ENCODE measurements at regions not wholly inside any gene's neighbourhood (a gene's known extent, or its start where the extent isn't known, plus 50 kb on each side); places are given as distances from the start of the nearest gene placed in this dataset.
A peak's percentile ranks its signal among the peaks of the same experiment; 100 is the strongest.

DNA sequence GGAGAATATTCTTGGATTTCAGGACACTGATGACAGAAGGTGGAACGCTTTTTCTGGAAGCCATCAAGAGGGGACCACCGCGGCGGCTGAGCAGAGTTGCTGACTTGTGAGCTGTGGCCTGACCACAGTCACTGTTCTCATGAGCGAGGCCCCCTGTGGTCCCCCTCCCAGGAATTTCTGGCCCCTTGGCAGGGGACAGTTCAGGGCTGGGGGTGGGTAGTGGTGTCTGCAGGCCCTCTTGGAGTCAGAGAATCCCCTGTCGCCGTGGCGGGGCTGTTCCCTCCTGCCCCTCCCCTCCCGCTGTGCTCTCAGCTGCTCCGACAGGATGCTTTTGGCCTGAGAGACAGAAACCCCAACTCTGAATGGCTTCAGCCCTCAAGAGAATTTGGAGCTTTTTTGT is 292.0 kb downstream of the SEC14L1 start:
- DNase-seq (peak in 5 of 14 experiments; percentile 29 to 61 (median 52)), ATAC-seq (ENCODE audit: poor library complexity) (no peak)
- Histone ChIP-seq H3K27ac (ENCODE audit: low read depth in 1 of 2, low read length in 2 of 2) (peak overlapping the region; percentile 54 to 98), H3K4me3 (ENCODE audit: low read length) (peak overlapping the region; percentile 55), H3K27me3 (ENCODE audit: control insufficient read depth in 1 of 2, insufficient read depth in 2 of 2, low read length in 2 of 2) (no peaks in the 10 kb centered on the region), H3K9me3 (ENCODE audit: control insufficient read depth in 1 of 2, insufficient read depth in 1 of 2, low read length in 2 of 2) (no peaks in the 10 kb centered on the region), H3K4me1 (ENCODE audit: insufficient read depth, low read length) (peaks cover 100% of the 10 kb centered on the region), H3K36me3 (ENCODE audit: insufficient read depth, low read length) (peaks cover 39% of the 10 kb centered on the region)
- intact Hi-C loops (cut with DNase I, micrococcal nuclease) = loop anchor here in 1 of 2 experiments (5.0 kb wide), 2 partner anchors 40 to 100 kb away; no protein-coding TSS in a partner anchor
- Mint-ChIP-seq H3K36me3 (ENCODE audit: low read depth) (peaks cover 27% of the 10 kb centered on the region), H3K4me3 (peak overlapping the region; percentile 85), H3K9me3 (no peaks in the 10 kb centered on the region), H3K27me3 (no peaks in the 10 kb centered on the region), H3K4me1 (ENCODE audit: low read depth) (peaks cover 95% of the 10 kb centered on the region), H3K27ac (peak overlapping the region; percentile 93)
- ChIA-PET POLR2A (interaction anchor here (0.5 to 29.0 kb wide), 13 partner anchors 7 to 1342 kb away, joined by 3 to 681 read pairs (median 63); partner anchors contain the start of gene TNRC6C), CTCF (interaction anchor here (1.4 to 3.9 kb wide), 3 partner anchors 8 to 32 kb away, joined by 3 to 24 read pairs (median 8); no protein-coding TSS in a partner anchor)
- no peak for TF ChIP-seq CTCF (IDR thresholded peaks at IDR 0.05)

DNA sequence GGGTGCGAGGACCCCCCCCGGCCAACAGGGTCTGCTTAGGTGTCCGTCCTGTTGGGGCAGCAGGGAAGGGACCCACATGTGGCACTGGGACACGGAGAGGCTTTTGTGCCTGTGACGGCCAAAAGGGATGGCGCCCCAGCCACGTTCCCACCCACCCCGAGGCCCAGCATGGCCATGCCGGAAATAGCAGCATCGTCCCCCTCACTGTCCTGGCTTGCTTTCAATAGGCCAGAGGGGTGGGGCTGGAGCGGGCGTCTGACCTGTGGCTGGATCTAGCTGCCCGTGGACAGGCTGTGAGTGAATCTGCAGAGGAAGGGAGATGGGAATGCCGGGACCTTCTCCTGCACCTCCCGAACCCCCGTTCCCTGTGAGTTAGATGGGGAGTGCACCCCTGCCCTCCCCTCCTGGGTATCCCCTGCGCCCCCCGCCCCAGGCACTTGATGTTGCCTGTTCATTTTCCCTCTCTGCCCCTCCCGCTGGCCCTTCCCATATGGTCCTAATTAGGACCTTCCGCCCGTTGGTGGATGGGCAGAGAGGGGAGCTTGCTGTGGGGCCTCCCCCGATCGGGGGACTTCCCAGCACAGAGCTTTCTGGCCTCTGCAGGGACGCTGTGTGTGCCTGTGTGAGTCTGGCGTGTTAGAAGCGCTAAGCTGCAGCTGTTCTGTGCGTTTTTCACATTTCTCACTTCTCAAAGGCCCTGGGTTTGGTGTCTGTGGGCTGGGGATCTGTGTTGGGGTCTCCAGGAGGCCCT is 292.8 kb downstream of the SEC14L1 start:
- peak in 6 of 14 experiments; percentile 29 to 76 (median 52) for DNase-seq
- Histone ChIP-seq H3K4me1 (ENCODE audit: insufficient read depth, low read length) (peaks cover 100% of the 10 kb centered on the region), H3K27me3 (ENCODE audit: control insufficient read depth in 1 of 2, insufficient read depth in 2 of 2, low read length in 2 of 2) (no peaks in the 10 kb centered on the region), H3K9me3 (ENCODE audit: control insufficient read depth in 1 of 2, insufficient read depth in 1 of 2, low read length in 2 of 2) (no peaks in the 10 kb centered on the region), H3K36me3 (ENCODE audit: insufficient read depth, low read length) (peaks cover 37% of the 10 kb centered on the region), H3K27ac (ENCODE audit: low read depth in 1 of 2, low read length in 2 of 2) (peak overlapping the region; percentile 61 to 98), H3K4me3 (ENCODE audit: low read length) (peak overlapping the region; percentile 55)
- peak; percentile 18 for ATAC-seq (ENCODE audit: poor library complexity)
- intact Hi-C loops (cut with DNase I, micrococcal nuclease) = loop anchor here (2.0 to 5.0 kb wide), 4 partner anchors 23 to 101 kb away; no protein-coding TSS in a partner anchor
- Mint-ChIP-seq H3K4me1 (ENCODE audit: low read depth) (peaks cover 95% of the 10 kb centered on the region), H3K36me3 (ENCODE audit: low read depth) (peaks cover 31% of the 10 kb centered on the region), H3K27me3 (no peaks in the 10 kb centered on the region), H3K9me3 (no peaks in the 10 kb centered on the region), H3K27ac (peak overlapping the region; percentile 93), H3K4me3 (peak overlapping the region; percentile 96)
- no peak for TF ChIP-seq CTCF (IDR thresholded peaks at IDR 0.05)
- POLR2A ChIA-PET = interaction anchor here (0.7 to 29.0 kb wide), 13 partner anchors 6 to 696 kb away, joined by 3 to 681 read pairs (median 29); partner anchors contain the start of gene TNRC6C
- CTCF ChIA-PET = interaction anchor here (1.4 to 3.9 kb wide), 3 partner anchors 7 to 33 kb away, joined by 3 to 24 read pairs (median 8); no protein-coding TSS in a partner anchor

DNA sequence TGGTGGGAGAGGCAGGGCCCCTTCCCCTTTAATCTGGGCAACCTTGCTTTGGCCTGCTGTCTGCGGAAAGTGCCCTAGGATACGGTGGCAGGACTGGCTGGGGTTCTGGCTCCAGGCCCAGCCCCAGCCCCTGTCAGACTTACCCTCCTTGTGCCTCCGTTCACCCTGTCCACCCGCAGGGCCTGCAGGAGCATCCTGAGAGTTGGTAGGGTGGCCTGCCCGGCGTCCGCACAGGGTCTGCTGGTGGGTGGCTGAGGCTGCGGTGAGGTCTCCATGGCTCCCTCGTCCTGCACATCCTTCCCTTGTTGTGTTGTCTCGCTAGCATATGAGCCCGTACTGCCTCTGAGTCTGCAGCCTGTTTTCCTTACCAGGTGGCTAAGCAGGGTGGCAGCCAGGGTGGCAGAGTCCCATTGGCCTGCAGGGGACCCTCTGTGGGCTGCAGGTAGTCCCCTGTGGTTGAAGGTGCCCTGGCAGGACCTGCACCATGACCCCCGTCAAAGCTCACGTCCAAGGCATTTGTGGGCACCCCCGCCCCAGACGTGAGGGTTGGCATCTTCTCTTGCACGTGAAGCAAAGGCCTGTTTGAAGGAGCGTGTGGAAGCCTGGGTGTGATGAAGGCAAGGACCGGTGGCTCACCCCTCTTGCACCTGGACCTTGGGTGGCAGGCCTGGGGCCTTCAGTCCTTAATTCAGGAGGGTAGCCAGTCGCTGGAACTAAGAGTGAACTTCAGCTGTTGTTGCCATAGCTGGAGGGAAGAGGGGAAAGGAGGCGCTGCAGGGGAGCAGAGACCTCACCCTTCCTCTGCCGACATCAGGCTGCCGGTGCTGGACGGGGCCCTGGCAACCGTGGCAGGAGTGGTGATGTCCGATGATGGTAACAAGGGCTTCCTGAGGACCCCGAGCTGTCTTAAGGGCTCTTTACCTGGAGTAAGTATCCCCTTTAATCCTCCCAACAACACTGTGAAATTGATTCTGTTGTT is 293.7 kb downstream of the SEC14L1 start:
- CTCF ChIA-PET = interaction anchor here (0.9 to 3.3 kb wide), 9 partner anchors 13 to 109 kb away, joined by 3 to 19 read pairs (median 4); no protein-coding TSS in a partner anchor
- H3K36me3 Mint-ChIP-seq (ENCODE audit: low read depth) = peaks cover 32% of the 10 kb centered on the region

More for the DNA sequence above, 293.7 kb downstream of the SEC14L1 start:
- Mint-ChIP-seq H3K4me1 (ENCODE audit: low read depth) (peaks cover 95% of the 10 kb centered on the region), H3K27me3 (no peaks in the 10 kb centered on the region), H3K27ac (peak overlapping the region; percentile 93), H3K4me3 (peak overlapping the region; percentile 96), H3K9me3 (no peaks in the 10 kb centered on the region)
- Histone ChIP-seq H3K9me3 (ENCODE audit: control insufficient read depth in 1 of 2, insufficient read depth in 1 of 2, low read length in 2 of 2) (no peaks in the 10 kb centered on the region), H3K27ac (ENCODE audit: low read depth in 1 of 2, low read length in 2 of 2) (peak overlapping the region; percentile 61 to 98), H3K27me3 (ENCODE audit: control insufficient read depth in 1 of 2, insufficient read depth in 2 of 2, low read length in 2 of 2) (no peaks in the 10 kb centered on the region), H3K4me3 (ENCODE audit: low read length) (peak overlapping the region; percentile 55), H3K4me1 (ENCODE audit: insufficient read depth, low read length) (peaks cover 100% of the 10 kb centered on the region), H3K36me3 (ENCODE audit: insufficient read depth, low read length) (peaks cover 37% of the 10 kb centered on the region)
- POLR2A ChIA-PET = interaction anchor here (1.0 to 29.0 kb wide), 16 partner anchors 10 to 695 kb away, joined by 3 to 681 read pairs (median 12); no protein-coding TSS in a partner anchor
- TF ChIP-seq CTCF (IDR thresholded peaks at IDR 0.05) = no peak
- no peak for ATAC-seq (ENCODE audit: poor library complexity)
- peak in 3 of 14 experiments; percentile 37 to 50 (median 44) for DNase-seq
- intact Hi-C loops (cut with DNase I, micrococcal nuclease) = loop anchor here (2.0 to 5.0 kb wide), 4 partner anchors 22 to 102 kb away; no protein-coding TSS in a partner anchor
